ENCODE measurements at regions not wholly inside any gene's neighbourhood (a gene's known extent, or its start where the extent isn't known, plus 50 kb on each side); places are given as distances from the start of the nearest gene placed in this dataset.

GRCh38 chr3:167892205-167892604 lies 156.7 kb downstream of the SERPINI1 start:
- Histone ChIP-seq H3K4me1 (ENCODE audit: control insufficient read depth in 2 of 2, insufficient read depth in 1 of 2, low read depth in 1 of 2, low read length in 2 of 2) (peaks cover 2 to 12% of the 10 kb centered on the region in 2 donors), H2BK12ac (ENCODE audit: low read length) (no peak overlapping the region), H3K9ac (ENCODE audit: low read depth, low read length, poor library complexity) (no peak overlapping the region), H2AFZ (ENCODE audit: low read length) (peak overlapping the region; percentile 16), H4K91ac (ENCODE audit: low read depth, low read length, poor library complexity) (no peak overlapping the region), H3K4me3 (ENCODE audit: low read length in 2 of 2) (no peak overlapping the region), H3K23ac (ENCODE audit: low read depth, low read length, poor library complexity) (no peak overlapping the region), H2BK15ac (ENCODE audit: low read length) (no peak overlapping the region), H4K8ac (ENCODE audit: low read depth, low read length) (no peak overlapping the region), H2BK120ac (ENCODE audit: low read depth, low read length) (no peak overlapping the region), H3K79me1 (ENCODE audit: low read depth, low read length) (no peaks in the 10 kb centered on the region), H2AK5ac (ENCODE audit: low read depth, low read length) (no peak overlapping the region), H3K4me2 (ENCODE audit: insufficient read depth, low read length, poor library complexity, severe bottlenecking) (no peak overlapping the region), H3K14ac (ENCODE audit: low read length) (no peak overlapping the region), H3K4ac (ENCODE audit: low read length) (no peak overlapping the region), H2BK5ac (ENCODE audit: low read length) (no peak overlapping the region), H3K27me3 (ENCODE audit: control insufficient read depth in 3 of 3, insufficient read depth in 3 of 3, low read depth in 1 of 3, low read length in 3 of 3) (no peaks in the 10 kb centered on the region), H3K36me3 (replicated peaks in 1 of 2; ENCODE audit: control insufficient read depth in 2 of 2, insufficient read depth in 2 of 2, low read length in 2 of 2) (no peaks in the 10 kb centered on the region), H3K27ac (replicated peaks; ENCODE audit: low read length) (no peak overlapping the region), H3K9me3 (replicated peaks in 1 of 2; ENCODE audit: control insufficient read depth in 2 of 2, insufficient read depth in 1 of 2, low read depth in 1 of 2, low read length in 2 of 2) (no peaks in the 10 kb centered on the region), H3K18ac (ENCODE audit: low read length) (no peak overlapping the region)
- WGBS, 2 donors (ENCODE audit: extremely low coverage in 2 of 2, insufficient read length in 2 of 2, insufficient replicate concordance in 1 of 2): no CpG with 5 or more reads among the region's 4 CpGs
- no peak for DNase-seq (ENCODE audit: low spot score)

DNA sequence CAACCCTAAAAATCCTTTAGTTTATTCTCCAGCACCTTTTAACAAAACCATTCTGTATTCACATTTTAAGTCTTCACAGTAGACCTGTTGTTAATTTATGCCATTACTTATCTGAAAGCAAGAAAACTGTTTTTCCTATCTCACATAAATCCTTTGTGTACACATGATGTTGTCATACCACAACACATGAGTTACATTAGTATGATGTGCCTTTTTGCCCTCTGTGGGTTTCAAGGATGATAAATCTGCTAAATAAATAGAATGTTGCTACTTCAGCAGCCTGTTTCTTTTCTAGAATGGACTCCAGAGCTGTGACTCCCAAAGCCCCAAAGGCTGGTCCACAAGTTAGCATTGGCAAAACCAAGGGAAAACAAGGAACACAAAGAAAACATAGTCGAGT lies 151.6 kb downstream of the SERPINI1 start:
- Histone ChIP-seq H3K27ac (replicated peaks; ENCODE audit: low read length) (no peak overlapping the region), H3K14ac (ENCODE audit: low read length) (no peak overlapping the region), H3K9me3 (replicated peaks in 1 of 2; ENCODE audit: control insufficient read depth in 2 of 2, insufficient read depth in 1 of 2, low read depth in 1 of 2, low read length in 2 of 2) (no peaks in the 10 kb centered on the region), H4K91ac (ENCODE audit: low read depth, low read length, poor library complexity) (no peak overlapping the region), H2BK120ac (ENCODE audit: low read depth, low read length) (no peak overlapping the region), H2BK12ac (ENCODE audit: low read length) (no peak overlapping the region), H2BK15ac (ENCODE audit: low read length) (no peak overlapping the region), H3K18ac (ENCODE audit: low read length) (no peak overlapping the region), H2AFZ (ENCODE audit: low read length) (no peak overlapping the region), H3K79me1 (ENCODE audit: low read depth, low read length) (no peaks in the 10 kb centered on the region), H2AK5ac (ENCODE audit: low read depth, low read length) (no peak overlapping the region), H4K8ac (ENCODE audit: low read depth, low read length) (no peak overlapping the region), H3K4me2 (ENCODE audit: insufficient read depth, low read length, poor library complexity, severe bottlenecking) (no peak overlapping the region), H2BK5ac (ENCODE audit: low read length) (no peak overlapping the region), H3K4me3 (ENCODE audit: low read length in 2 of 2) (no peak overlapping the region), H3K9ac (ENCODE audit: low read depth, low read length, poor library complexity) (no peak overlapping the region), H3K23ac (ENCODE audit: low read depth, low read length, poor library complexity) (no peak overlapping the region), H3K27me3 (ENCODE audit: control insufficient read depth in 3 of 3, insufficient read depth in 3 of 3, low read depth in 1 of 3, low read length in 3 of 3) (no peaks in the 10 kb centered on the region), H3K4ac (ENCODE audit: low read length) (no peak overlapping the region), H3K4me1 (ENCODE audit: control insufficient read depth in 2 of 2, insufficient read depth in 1 of 2, low read depth in 1 of 2, low read length in 2 of 2) (peaks cover 0 to 1% of the 10 kb centered on the region in 2 donors), H3K36me3 (replicated peaks in 1 of 2; ENCODE audit: control insufficient read depth in 2 of 2, insufficient read depth in 2 of 2, low read length in 2 of 2) (no peaks in the 10 kb centered on the region)
- DNase-seq (ENCODE audit: low spot score): no peak
- WGBS, 2 donors (ENCODE audit: extremely low coverage in 2 of 2, insufficient read length in 2 of 2, insufficient replicate concordance in 1 of 2): no CpG with 5 or more reads among the region's 1 CpG

- H2BK15ac ChIP-seq (ENCODE audit: low read length): no peak overlapping the region
- peaks cover 0 to 1% of the 10 kb centered on the region in 2 donors for H3K4me1 ChIP-seq (ENCODE audit: control insufficient read depth in 2 of 2, insufficient read depth in 1 of 2, low read depth in 1 of 2, low read length in 2 of 2)
- H3K36me3 ChIP-seq (replicated peaks in 1 of 2; ENCODE audit: control insufficient read depth in 2 of 2, insufficient read depth in 2 of 2, low read length in 2 of 2): no peaks in the 10 kb centered on the region
- no peak overlapping the region for H2BK12ac ChIP-seq (ENCODE audit: low read length)
- no peak overlapping the region for H3K23ac ChIP-seq (ENCODE audit: low read depth, low read length, poor library complexity)
- no peaks in the 10 kb centered on the region for H3K27me3 ChIP-seq (ENCODE audit: control insufficient read depth in 3 of 3, insufficient read depth in 3 of 3, low read depth in 1 of 3, low read length in 3 of 3)
- H3K27ac ChIP-seq (replicated peaks; ENCODE audit: low read length): no peak overlapping the region
- H2AFZ ChIP-seq (ENCODE audit: low read length): no peak overlapping the region
- WGBS, 2 donors (ENCODE audit: extremely low coverage in 2 of 2, insufficient read length in 2 of 2, insufficient replicate concordance in 1 of 2): no CpG with 5 or more reads among the region's 2 CpGs
- no peak overlapping the region for H3K18ac ChIP-seq (ENCODE audit: low read length)
- H3K79me1 ChIP-seq (ENCODE audit: low read depth, low read length): no peaks in the 10 kb centered on the region
- H3K4ac ChIP-seq (ENCODE audit: low read length): no peak overlapping the region
- H2AK5ac ChIP-seq (ENCODE audit: low read depth, low read length): no peak overlapping the region
- H2BK120ac ChIP-seq (ENCODE audit: low read depth, low read length): no peak overlapping the region
- no peak overlapping the region for H2BK5ac ChIP-seq (ENCODE audit: low read length)
- no peak overlapping the region for H4K8ac ChIP-seq (ENCODE audit: low read depth, low read length)
- no peak overlapping the region for H3K4me2 ChIP-seq (ENCODE audit: insufficient read depth, low read length, poor library complexity, severe bottlenecking)
- no peak overlapping the region for H3K9ac ChIP-seq (ENCODE audit: low read depth, low read length, poor library complexity)
- no peak overlapping the region for H3K4me3 ChIP-seq (ENCODE audit: low read length in 2 of 2)
- DNase-seq (ENCODE audit: low spot score): no peak
- no peaks in the 10 kb centered on the region for H3K9me3 ChIP-seq (replicated peaks in 1 of 2; ENCODE audit: control insufficient read depth in 2 of 2, insufficient read depth in 1 of 2, low read depth in 1 of 2, low read length in 2 of 2)
- no peak overlapping the region for H4K91ac ChIP-seq (ENCODE audit: low read depth, low read length, poor library complexity)
- H3K14ac ChIP-seq (ENCODE audit: low read length): no peak overlapping the region
Observed at GRCh38 chr3:167886690-167887089, 151.2 kb downstream of the SERPINI1 start.

DNA sequence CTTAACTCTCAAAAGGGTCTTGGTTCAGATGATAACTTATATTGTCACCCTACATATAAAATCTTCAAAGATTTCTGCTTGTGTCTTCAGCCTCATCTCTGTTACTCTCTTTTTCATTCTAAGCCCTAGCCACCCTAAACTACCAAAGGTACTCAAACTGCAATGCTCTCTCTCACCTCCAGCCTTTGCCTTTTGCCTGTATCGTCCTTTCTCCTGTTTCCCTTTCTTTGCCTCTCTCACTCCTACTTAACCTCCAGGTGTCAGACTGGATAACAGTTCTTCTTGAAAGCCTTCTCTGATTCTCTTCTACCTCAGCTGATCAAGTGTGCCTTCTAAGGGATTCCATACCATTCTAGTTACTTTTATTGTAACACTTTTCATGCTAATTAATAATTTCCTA lies 149.8 kb downstream of the SERPINI1 start:
- Histone ChIP-seq H4K8ac (ENCODE audit: low read depth, low read length) (no peak overlapping the region), H3K36me3 (replicated peaks in 1 of 2; ENCODE audit: control insufficient read depth in 2 of 2, insufficient read depth in 2 of 2, low read length in 2 of 2) (no peaks in the 10 kb centered on the region), H3K4me2 (ENCODE audit: insufficient read depth, low read length, poor library complexity, severe bottlenecking) (no peak overlapping the region), H3K9ac (ENCODE audit: low read depth, low read length, poor library complexity) (no peak overlapping the region), H3K4ac (ENCODE audit: low read length) (no peak overlapping the region), H3K79me1 (ENCODE audit: low read depth, low read length) (no peaks in the 10 kb centered on the region), H2AFZ (ENCODE audit: low read length) (no peak overlapping the region), H2AK5ac (ENCODE audit: low read depth, low read length) (no peak overlapping the region), H2BK120ac (ENCODE audit: low read depth, low read length) (no peak overlapping the region), H2BK12ac (ENCODE audit: low read length) (no peak overlapping the region), H3K4me1 (ENCODE audit: control insufficient read depth in 2 of 2, insufficient read depth in 1 of 2, low read depth in 1 of 2, low read length in 2 of 2) (peaks cover 0 to 1% of the 10 kb centered on the region in 2 donors), H3K14ac (ENCODE audit: low read length) (no peak overlapping the region), H3K27ac (replicated peaks; ENCODE audit: low read length) (no peak overlapping the region), H2BK5ac (ENCODE audit: low read length) (no peak overlapping the region), H3K9me3 (replicated peaks in 1 of 2; ENCODE audit: control insufficient read depth in 2 of 2, insufficient read depth in 1 of 2, low read depth in 1 of 2, low read length in 2 of 2) (no peaks in the 10 kb centered on the region), H3K18ac (ENCODE audit: low read length) (no peak overlapping the region), H3K4me3 (ENCODE audit: low read length in 2 of 2) (no peak overlapping the region), H4K91ac (ENCODE audit: low read depth, low read length, poor library complexity) (no peak overlapping the region), H3K23ac (ENCODE audit: low read depth, low read length, poor library complexity) (no peak overlapping the region), H2BK15ac (ENCODE audit: low read length) (no peak overlapping the region), H3K27me3 (ENCODE audit: control insufficient read depth in 3 of 3, insufficient read depth in 3 of 3, low read depth in 1 of 3, low read length in 3 of 3) (no peaks in the 10 kb centered on the region)
- DNase-seq (ENCODE audit: low spot score): no peak
- no CpG with 5 or more reads among the region's 1 CpG for WGBS, 2 donors (ENCODE audit: extremely low coverage in 2 of 2, insufficient read length in 2 of 2, insufficient replicate concordance in 1 of 2)

All from neuronal stem cell (in vitro differentiated cells).